Loucy (cell line): ENCODE measurements at regions not wholly inside any gene's neighbourhood (a gene's known extent, or its start where the extent isn't known, plus 50 kb on each side); places are given as distances from the start of the nearest gene placed in this dataset.

ENCODE experiments used
- H2AFZ ChIP-seq: fragments of 200-600 bp; sonication (generic); 2 replicates; pipeline ENCODE4 v1.6.0; 2016; ENCODE audit warnings: antibody characterized with exemption, mild to moderate bottlenecking, low read length, moderate library complexity
- H3F3A ChIP-seq: fragments of 200-600 bp; 2 replicates; pipeline ENCODE4 v1.6.0; 2016; ENCODE audit warnings: antibody characterized with exemption, low read depth, mild to moderate bottlenecking
- H3K27me3 ChIP-seq: fragments of 200-600 bp; sonication (generic); 2 replicates; pipeline ENCODE4 v1.6.1; 2014; ENCODE audit warnings: low read length, mild to moderate bottlenecking; ENCODE audit not compliant: insufficient read depth, poor library complexity, severe bottlenecking
- H3K36me3 ChIP-seq: fragments of 200-600 bp; sonication (generic); 2 replicates; pipeline ENCODE4 v1.6.1; 2016; ENCODE audit warnings: low read length; ENCODE audit not compliant: insufficient read depth
- H3K4me1 ChIP-seq: fragments of 200-600 bp; sonication (generic); 2 replicates; pipeline ENCODE4 v1.5.1; 2014; ENCODE audit warnings: low read length, mild to moderate bottlenecking; ENCODE audit not compliant: insufficient read depth, poor library complexity, severe bottlenecking
- H3K4me2 ChIP-seq: fragments of 200-600 bp; sonication (generic); 2 replicates; pipeline ENCODE4 v1.6.0; 2014; ENCODE audit warnings: antibody characterized with exemption, low read length, low read depth, mild to moderate bottlenecking; ENCODE audit not compliant: poor library complexity, severe bottlenecking
- H3K4me3 ChIP-seq: fragments of 200-600 bp; sonication (generic); 2 replicates; pipeline ENCODE4 v1.5.1; 2014; ENCODE audit warnings: low read length, mild to moderate bottlenecking, mixed read lengths; ENCODE audit not compliant: poor library complexity, severe bottlenecking
- H3K79me2 ChIP-seq: fragments of 200-600 bp; sonication (generic); 2 replicates; pipeline ENCODE4 v1.6.1; 2014; ENCODE audit warnings: low read length; ENCODE audit not compliant: insufficient read depth
- H3K9ac ChIP-seq: fragments of 200-600 bp; sonication (generic); 2 replicates; pipeline ENCODE4 v1.6.0; 2014; ENCODE audit warnings: mild to moderate bottlenecking, low read depth, low read length, moderate library complexity; ENCODE audit not compliant: poor library complexity, severe bottlenecking
- H3K9me2 ChIP-seq: fragments of 200-600 bp; sonication (generic); replicated peaks from 2 replicates; pipeline ENCODE4 v1.6.1; 2016; ENCODE audit warnings: low read depth, low read length, mixed read lengths
- H3K9me3 ChIP-seq: fragments of 200-600 bp; sonication (generic); 2 replicates; pipeline ENCODE4 v1.6.1; 2014; ENCODE audit warnings: mild to moderate bottlenecking, antibody characterized with exemption, low read length, low read depth; ENCODE audit not compliant: insufficient read depth
- H4K20me1 ChIP-seq: fragments of 200-600 bp; sonication (generic); 2 replicates; pipeline ENCODE4 v1.6.0; 2014; ENCODE audit warnings: antibody characterized with exemption, low read length, mild to moderate bottlenecking; ENCODE audit not compliant: insufficient read depth, poor library complexity, severe bottlenecking
- CTCF ChIP-seq: fragments of 200-600 bp; sonication (generic); conservative IDR thresholded peaks from 2 replicates; pipeline ENCODE4 v1.5.1; 2014; ENCODE audit warnings: mild to moderate bottlenecking, antibody characterized with exemption, low read length
- EZH2phosphoT487 ChIP-seq: fragments of 200-600 bp; IDR thresholded peaks from 2 replicates; pipeline ENCODE4 v1.6.1; 2018; ENCODE audit warnings: antibody characterized with exemption, mild to moderate bottlenecking, moderate library complexity, borderline replicate concordance

GRCh38 chr1:221556435-221556834, 185.5 kb downstream of the DUSP10 start:
- H3K4me3 ChIP-seq, result no peak overlapping the region
- H3K4me1 ChIP-seq, result no peaks in the 10 kb centered on the region
- TF ChIP-seq CTCF (no peak), EZH2phosphoT487 (no peak)
- H3K9ac ChIP-seq, result no peak overlapping the region
- H3K27me3 ChIP-seq, result no peaks in the 10 kb centered on the region
- H3K36me3 ChIP-seq, result no peaks in the 10 kb centered on the region
- no peaks in the 10 kb centered on the region for H3K79me2 ChIP-seq
- H3K9me3 ChIP-seq, result no peaks in the 10 kb centered on the region
- no peak overlapping the region for H2AFZ ChIP-seq
- no peaks in the 10 kb centered on the region for H4K20me1 ChIP-seq
- no peak overlapping the region for H3K4me2 ChIP-seq
- H3K9me2 ChIP-seq, result no peaks in the 10 kb centered on the region
- no peaks in the 10 kb centered on the region for H3F3A ChIP-seq

- Histone ChIP-seq H3K4me1 (no peaks in the 10 kb centered on the region), H3K4me3 (no peak overlapping the region), H3K79me2 (no peaks in the 10 kb centered on the region), H3K27me3 (no peaks in the 10 kb centered on the region), H3K9ac (no peak overlapping the region), H3K9me2 (no peaks in the 10 kb centered on the region), H3K9me3 (no peaks in the 10 kb centered on the region), H4K20me1 (no peaks in the 10 kb centered on the region), H3K36me3 (no peaks in the 10 kb centered on the region), H2AFZ (no peak overlapping the region), H3F3A (no peaks in the 10 kb centered on the region), H3K4me2 (no peak overlapping the region)
- TF ChIP-seq EZH2phosphoT487, result no peak
- TF ChIP-seq CTCF, result no peak
These were observed 184.9 kb downstream of the DUSP10 start for GRCh38 chr1:221557013-221557412.

- H3K4me3 ChIP-seq, result no peak overlapping the region
- H2AFZ ChIP-seq, result no peak overlapping the region
These were observed 183.5 kb downstream of the DUSP10 start for GRCh38 chr1:221558396-221558795.

More at GRCh38 chr1:221558396-221558795, 183.5 kb downstream of the DUSP10 start:
- TF ChIP-seq CTCF, result no peak
- TF ChIP-seq EZH2phosphoT487, result no peak
- H3F3A ChIP-seq, result no peaks in the 10 kb centered on the region
- no peak overlapping the region for H3K4me2 ChIP-seq
- H3K9ac ChIP-seq, result no peak overlapping the region
- H3K36me3 ChIP-seq, result no peaks in the 10 kb centered on the region
- H3K4me1 ChIP-seq, result no peaks in the 10 kb centered on the region
- no peaks in the 10 kb centered on the region for H4K20me1 ChIP-seq
- H3K79me2 ChIP-seq, result no peaks in the 10 kb centered on the region
- no peaks in the 10 kb centered on the region for H3K9me2 ChIP-seq
- no peaks in the 10 kb centered on the region for H3K27me3 ChIP-seq
- no peaks in the 10 kb centered on the region for H3K9me3 ChIP-seq
